ENCODE measurements at regions not wholly inside any gene's neighbourhood (a gene's known extent, or its start where the extent isn't known, plus 50 kb on each side); places are given as distances from the start of the nearest gene placed in this dataset.

DNA sequence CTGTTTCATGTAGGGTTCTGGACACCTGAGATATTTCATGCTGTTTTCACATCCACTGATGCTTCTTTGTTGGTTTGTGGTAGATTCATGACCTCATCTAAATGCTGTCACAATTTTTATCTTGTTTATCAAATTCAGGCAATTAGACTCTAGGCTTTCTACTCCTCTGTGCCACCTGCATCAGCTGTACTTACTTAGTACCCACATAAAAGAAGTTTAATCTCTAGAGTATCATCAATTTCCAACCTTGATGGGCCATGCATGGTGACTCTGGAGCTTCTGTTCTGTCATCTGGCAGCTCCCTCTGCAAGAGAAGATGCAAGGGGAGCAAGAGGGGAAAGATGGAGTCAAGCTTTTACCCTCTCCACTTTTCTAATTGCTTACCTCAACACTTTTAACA is 195.9 kb upstream of the VWC2 start:
- Histone ChIP-seq H3K9me2 (replicated peaks; ENCODE audit: low read depth, low read length) (no peaks in the 10 kb centered on the region), H3K27me3 (ENCODE audit: insufficient read depth, low read length, poor library complexity, severe bottlenecking) (no peaks in the 10 kb centered on the region), H3K79me2 (ENCODE audit: insufficient read depth, low read length) (no peaks in the 10 kb centered on the region), H4K20me1 (ENCODE audit: insufficient read depth, low read length, poor library complexity, severe bottlenecking) (no peaks in the 10 kb centered on the region), H3K4me3 (ENCODE audit: low read length, poor library complexity, severe bottlenecking) (no peak overlapping the region), H3K4me1 (ENCODE audit: insufficient read depth, low read length, poor library complexity, severe bottlenecking) (no peaks in the 10 kb centered on the region), H2AFZ (ENCODE audit: low read length) (no peak overlapping the region), H3F3A (ENCODE audit: low read depth) (no peaks in the 10 kb centered on the region), H3K9ac (ENCODE audit: low read depth, low read length, poor library complexity, severe bottlenecking) (no peak overlapping the region), H3K4me2 (ENCODE audit: low read depth, low read length, poor library complexity, severe bottlenecking) (no peak overlapping the region), H3K36me3 (ENCODE audit: insufficient read depth, low read length) (no peaks in the 10 kb centered on the region), H3K9me3 (ENCODE audit: insufficient read depth, low read depth, low read length) (no peaks in the 10 kb centered on the region)
- TF ChIP-seq CTCF (conservative IDR thresholded peaks at IDR 0.05; ENCODE audit: low read length) (no peak), EZH2phosphoT487 (IDR thresholded peaks at IDR 0.05; ENCODE audit: borderline replicate concordance) (no peak)

GRCh38 chr7:49579408-49579807 is 194.0 kb upstream of the VWC2 start:
- Histone ChIP-seq H4K20me1 (ENCODE audit: insufficient read depth, low read length, poor library complexity, severe bottlenecking) (no peaks in the 10 kb centered on the region), H3K36me3 (ENCODE audit: insufficient read depth, low read length) (no peaks in the 10 kb centered on the region), H3K27me3 (ENCODE audit: insufficient read depth, low read length, poor library complexity, severe bottlenecking) (no peaks in the 10 kb centered on the region), H3K79me2 (ENCODE audit: insufficient read depth, low read length) (no peaks in the 10 kb centered on the region), H2AFZ (ENCODE audit: low read length) (no peak overlapping the region), H3K4me2 (ENCODE audit: low read depth, low read length, poor library complexity, severe bottlenecking) (no peak overlapping the region), H3K9ac (ENCODE audit: low read depth, low read length, poor library complexity, severe bottlenecking) (no peak overlapping the region), H3K9me3 (ENCODE audit: insufficient read depth, low read depth, low read length) (no peaks in the 10 kb centered on the region), H3K9me2 (replicated peaks; ENCODE audit: low read depth, low read length) (no peaks in the 10 kb centered on the region), H3K4me3 (ENCODE audit: low read length, poor library complexity, severe bottlenecking) (no peak overlapping the region), H3K4me1 (ENCODE audit: insufficient read depth, low read length, poor library complexity, severe bottlenecking) (no peaks in the 10 kb centered on the region), H3F3A (ENCODE audit: low read depth) (no peaks in the 10 kb centered on the region)
- no peak for TF ChIP-seq CTCF (conservative IDR thresholded peaks at IDR 0.05; ENCODE audit: low read length)
- no peak for TF ChIP-seq EZH2phosphoT487 (IDR thresholded peaks at IDR 0.05; ENCODE audit: borderline replicate concordance)

- Histone ChIP-seq H3K4me2 (ENCODE audit: low read depth, low read length, poor library complexity, severe bottlenecking) (no peak overlapping the region), H2AFZ (ENCODE audit: low read length) (no peak overlapping the region), H3K4me1 (ENCODE audit: insufficient read depth, low read length, poor library complexity, severe bottlenecking) (no peaks in the 10 kb centered on the region)
Measured at GRCh38 chr7:49580000-49580399, 193.4 kb upstream of the VWC2 start.

More at GRCh38 chr7:49580000-49580399, 193.4 kb upstream of the VWC2 start:
- no peak overlapping the region for H3K4me3 ChIP-seq (ENCODE audit: low read length, poor library complexity, severe bottlenecking)
- TF ChIP-seq EZH2phosphoT487 (IDR thresholded peaks at IDR 0.05; ENCODE audit: borderline replicate concordance) (no peak), CTCF (conservative IDR thresholded peaks at IDR 0.05; ENCODE audit: low read length) (no peak)
- H3K36me3 ChIP-seq (ENCODE audit: insufficient read depth, low read length), result no peaks in the 10 kb centered on the region
- no peaks in the 10 kb centered on the region for H3F3A ChIP-seq (ENCODE audit: low read depth)
- H4K20me1 ChIP-seq (ENCODE audit: insufficient read depth, low read length, poor library complexity, severe bottlenecking), result no peaks in the 10 kb centered on the region
- no peaks in the 10 kb centered on the region for H3K27me3 ChIP-seq (ENCODE audit: insufficient read depth, low read length, poor library complexity, severe bottlenecking)
- no peaks in the 10 kb centered on the region for H3K9me3 ChIP-seq (ENCODE audit: insufficient read depth, low read depth, low read length)
- no peaks in the 10 kb centered on the region for H3K9me2 ChIP-seq (replicated peaks; ENCODE audit: low read depth, low read length)
- no peak overlapping the region for H3K9ac ChIP-seq (ENCODE audit: low read depth, low read length, poor library complexity, severe bottlenecking)
- no peaks in the 10 kb centered on the region for H3K79me2 ChIP-seq (ENCODE audit: insufficient read depth, low read length)

Measured in Loucy (cell line).